ENCODE measurements at regions not wholly inside any gene's neighbourhood (a gene's known extent, or its start where the extent isn't known, plus 50 kb on each side); places are given as distances from the start of the nearest gene placed in this dataset.

GRCh38 chr3:34067536-34068051, 269.2 kb downstream of the PDCD6IP start:
- TF ChIP-seq CTCF (IDR thresholded peaks at IDR 0.05) (no peak), POLR2A (IDR thresholded peaks at IDR 0.05) (no peak)

All from esophagus squamous epithelium (tissue), 4 donors.